ENCODE measurements at regions not wholly inside any gene's neighbourhood (a gene's known extent, or its start where the extent isn't known, plus 50 kb on each side); places are given as distances from the start of the nearest gene placed in this dataset.
A peak's percentile ranks its signal among the peaks of the same experiment; 100 is the strongest.

- H3K4me1 ChIP-seq (ENCODE audit: low read length) = no peaks in the 10 kb centered on the region
- no peaks in the 10 kb centered on the region for H3K79me2 ChIP-seq (ENCODE audit: low read length)
- H3K36me3 ChIP-seq (replicated peaks; ENCODE audit: insufficient read depth, low read length) = no peaks in the 10 kb centered on the region
- no peak overlapping the region for H3K4me3 ChIP-seq (ENCODE audit: low read length)
- no peak overlapping the region for H3K4me2 ChIP-seq (ENCODE audit: low read depth, low read length)
- H3K9me3 ChIP-seq (replicated peaks; ENCODE audit: insufficient read depth, low read length) = no peaks in the 10 kb centered on the region
- no peaks in the 10 kb centered on the region for H3F3A ChIP-seq (ENCODE audit: insufficient read depth, low read length)
- TF ChIP-seq EZH2 (optimal IDR thresholded peaks at IDR 0.05; ENCODE audit: low read depth, low read length) (no peak), EZH2phosphoT487 (IDR thresholded peaks at IDR 0.05; ENCODE audit: low read length) (no peak)
- TF ChIP-seq, protein P1, sequence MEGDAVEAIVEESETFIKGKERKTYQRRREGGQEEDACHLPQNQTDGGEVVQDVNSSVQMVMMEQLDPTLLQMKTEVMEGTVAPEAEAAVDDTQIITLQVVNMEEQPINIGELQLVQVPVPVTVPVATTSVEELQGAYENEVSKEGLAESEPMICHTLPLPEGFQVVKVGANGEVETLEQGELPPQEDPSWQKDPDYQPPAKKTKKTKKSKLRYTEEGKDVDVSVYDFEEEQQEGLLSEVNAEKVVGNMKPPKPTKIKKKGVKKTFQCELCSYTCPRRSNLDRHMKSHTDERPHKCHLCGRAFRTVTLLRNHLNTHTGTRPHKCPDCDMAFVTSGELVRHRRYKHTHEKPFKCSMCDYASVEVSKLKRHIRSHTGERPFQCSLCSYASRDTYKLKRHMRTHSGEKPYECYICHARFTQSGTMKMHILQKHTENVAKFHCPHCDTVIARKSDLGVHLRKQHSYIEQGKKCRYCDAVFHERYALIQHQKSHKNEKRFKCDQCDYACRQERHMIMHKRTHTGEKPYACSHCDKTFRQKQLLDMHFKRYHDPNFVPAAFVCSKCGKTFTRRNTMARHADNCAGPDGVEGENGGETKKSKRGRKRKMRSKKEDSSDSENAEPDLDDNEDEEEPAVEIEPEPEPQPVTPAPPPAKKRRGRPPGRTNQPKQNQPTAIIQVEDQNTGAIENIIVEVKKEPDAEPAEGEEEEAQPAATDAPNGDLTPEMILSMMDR (IDR thresholded peaks at IDR 0.05; ENCODE audit: low read length) = no peak
- H4K20me1 ChIP-seq (ENCODE audit: insufficient read depth, low read length) = no peaks in the 10 kb centered on the region
- DNase-seq = peak; percentile 6
- H3K27me3 ChIP-seq (replicated peaks; ENCODE audit: insufficient read depth, low read length) = no peaks in the 10 kb centered on the region
- no peak overlapping the region for H3K27ac ChIP-seq (ENCODE audit: low read length)
- no peak overlapping the region for H3K9ac ChIP-seq (ENCODE audit: low read length)
- no peaks in the 10 kb centered on the region for H3K9me2 ChIP-seq (replicated peaks; ENCODE audit: insufficient read depth, low read length)
- H2AFZ ChIP-seq (ENCODE audit: low read length) = no peak overlapping the region
These were observed 226.9 kb downstream of the TMEM38B start for GRCh38 chr9:105921057-105921726.

- no peaks in the 10 kb centered on the region for H4K20me1 ChIP-seq (ENCODE audit: insufficient read depth, low read length)
- no peak overlapping the region for H2AFZ ChIP-seq (ENCODE audit: low read length)
- no peak overlapping the region for H3K9ac ChIP-seq (ENCODE audit: low read length)
- H3K4me2 ChIP-seq (ENCODE audit: low read depth, low read length) = no peak overlapping the region
- H3K4me1 ChIP-seq (ENCODE audit: low read length) = no peaks in the 10 kb centered on the region
- no peaks in the 10 kb centered on the region for H3K9me3 ChIP-seq (replicated peaks; ENCODE audit: insufficient read depth, low read length)
- H3K79me2 ChIP-seq (ENCODE audit: low read length) = no peaks in the 10 kb centered on the region
- H3K27me3 ChIP-seq (replicated peaks; ENCODE audit: insufficient read depth, low read length) = no peaks in the 10 kb centered on the region
- no peaks in the 10 kb centered on the region for H3K9me2 ChIP-seq (replicated peaks; ENCODE audit: insufficient read depth, low read length)
- no peak overlapping the region for H3K27ac ChIP-seq (ENCODE audit: low read length)
- H3K36me3 ChIP-seq (replicated peaks; ENCODE audit: insufficient read depth, low read length) = no peaks in the 10 kb centered on the region
- no peak for TF ChIP-seq EZH2phosphoT487 (IDR thresholded peaks at IDR 0.05; ENCODE audit: low read length)
- TF ChIP-seq, protein P1 (IDR thresholded peaks at IDR 0.05; ENCODE audit: low read length) = no peak
- no peak for TF ChIP-seq EZH2 (optimal IDR thresholded peaks at IDR 0.05; ENCODE audit: low read depth, low read length)
- H3F3A ChIP-seq (ENCODE audit: insufficient read depth, low read length) = no peaks in the 10 kb centered on the region
- no peak for DNase-seq
- H3K4me3 ChIP-seq (ENCODE audit: low read length) = no peak overlapping the region
These were observed 234.1 kb downstream of the TMEM38B start for GRCh38 chr9:105928416-105928815.

DNA sequence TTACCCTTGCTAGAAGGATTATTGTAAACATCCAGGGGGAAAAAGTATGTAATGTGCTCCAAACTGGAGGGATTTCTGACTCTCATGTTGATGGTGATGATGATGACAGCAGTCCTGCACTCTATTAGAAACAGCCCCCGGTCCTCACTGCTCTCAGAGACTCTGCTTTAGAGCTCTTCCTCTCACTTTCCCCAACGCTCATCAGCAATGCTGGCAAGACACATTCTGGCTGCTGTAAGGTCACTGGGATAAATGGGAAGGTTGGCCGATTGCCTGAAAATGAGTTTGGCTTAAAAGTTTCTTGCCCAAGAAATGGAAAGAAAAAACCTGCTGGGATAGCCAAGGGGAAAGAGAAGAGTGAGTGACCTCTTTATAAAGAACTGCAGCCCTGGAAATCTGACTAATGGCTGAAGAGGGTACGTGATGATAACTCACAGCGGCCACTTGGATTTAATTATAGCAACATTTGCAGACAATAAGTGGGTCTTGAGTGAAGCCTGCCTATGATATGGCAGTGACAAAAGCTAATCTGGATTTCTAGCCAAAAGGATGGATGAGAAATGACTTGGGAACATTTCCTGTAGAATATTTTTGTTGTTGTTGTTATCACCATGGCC lies 235.8 kb downstream of the TMEM38B start:
- DNase-seq = no peak
- no peaks in the 10 kb centered on the region for H3K4me1 ChIP-seq (ENCODE audit: low read length)
- H3K9me2 ChIP-seq (replicated peaks; ENCODE audit: insufficient read depth, low read length) = no peaks in the 10 kb centered on the region
- H3K36me3 ChIP-seq (replicated peaks; ENCODE audit: insufficient read depth, low read length) = no peaks in the 10 kb centered on the region
- no peak overlapping the region for H3K27ac ChIP-seq (ENCODE audit: low read length)
- no peak overlapping the region for H3K4me2 ChIP-seq (ENCODE audit: low read depth, low read length)
- H3F3A ChIP-seq (ENCODE audit: insufficient read depth, low read length) = no peaks in the 10 kb centered on the region
- no peak overlapping the region for H2AFZ ChIP-seq (ENCODE audit: low read length)
- TF ChIP-seq EZH2phosphoT487 (IDR thresholded peaks at IDR 0.05; ENCODE audit: low read length) = no peak
- TF ChIP-seq, protein P1 (IDR thresholded peaks at IDR 0.05; ENCODE audit: low read length) = no peak
- TF ChIP-seq EZH2 (optimal IDR thresholded peaks at IDR 0.05; ENCODE audit: low read depth, low read length) = no peak
- no peak overlapping the region for H3K9ac ChIP-seq (ENCODE audit: low read length)
- no peaks in the 10 kb centered on the region for H3K79me2 ChIP-seq (ENCODE audit: low read length)
- no peak overlapping the region for H3K4me3 ChIP-seq (ENCODE audit: low read length)
- H4K20me1 ChIP-seq (ENCODE audit: insufficient read depth, low read length) = no peaks in the 10 kb centered on the region
- no peaks in the 10 kb centered on the region for H3K9me3 ChIP-seq (replicated peaks; ENCODE audit: insufficient read depth, low read length)
- H3K27me3 ChIP-seq (replicated peaks; ENCODE audit: insufficient read depth, low read length) = no peaks in the 10 kb centered on the region

All from MM.1S (cell line).